Stomach smooth muscle (tissue), 2 donors: ENCODE measurements at regions not wholly inside any gene's neighbourhood (a gene's known extent, or its start where the extent isn't known, plus 50 kb on each side); places are given as distances from the start of the nearest gene placed in this dataset.

Source experiments
- H3K27ac ChIP-seq: one replicate; pipeline ENCODE4 v1.7.0; 2013; ENCODE audit warnings: mild to moderate bottlenecking, low read length, inconsistent platforms
- H3K27me3 ChIP-seq, 2 donors: one replicate each; pipeline ENCODE4 v1.7.0; 2013; ENCODE audit warnings: low read length in 2 of 2; ENCODE audit not compliant: insufficient read depth in 2 of 2, control insufficient read depth in 1 of 2
- H3K36me3 ChIP-seq, 2 donors: one replicate each; pipeline ENCODE4 v1.7.0; 2013; ENCODE audit warnings: low read length in 2 of 2; ENCODE audit not compliant: control insufficient read depth in 2 of 2, insufficient read depth in 2 of 2
- H3K4me1 ChIP-seq: one replicate; pipeline ENCODE4 v1.7.0; 2013; ENCODE audit warnings: low read length; ENCODE audit not compliant: control insufficient read depth, insufficient read depth
- H3K4me3 ChIP-seq, 2 donors: one replicate each; pipeline ENCODE4 v1.7.0; 2013; ENCODE audit warnings: low read length in 2 of 2
- H3K9ac ChIP-seq, 2 donors: one replicate each; pipeline ENCODE4 v1.7.0; 2013; ENCODE audit warnings: low read length in 2 of 2, mild to moderate bottlenecking in 1 of 2
- H3K9me3 ChIP-seq, 2 donors: one replicate each; pipeline ENCODE4 v1.7.0; 2013; ENCODE audit warnings: low read length in 2 of 2; ENCODE audit not compliant: control insufficient read depth in 2 of 2
- donor health status: healthy.
- donor health status: Pancreatic carcinoma.

GRCh38 chr4:67380154-67380553 lies 165.1 kb downstream of the CENPC start:
- no peaks in the 10 kb centered on the region for H3K27me3 ChIP-seq
- no peaks in the 10 kb centered on the region for H3K9me3 ChIP-seq
- H3K36me3 ChIP-seq: no peaks in the 10 kb centered on the region
- H3K9ac ChIP-seq: no peak overlapping the region
- H3K27ac ChIP-seq: no peak overlapping the region
- H3K4me1 ChIP-seq: no peaks in the 10 kb centered on the region
- H3K4me3 ChIP-seq: no peak overlapping the region

DNA sequence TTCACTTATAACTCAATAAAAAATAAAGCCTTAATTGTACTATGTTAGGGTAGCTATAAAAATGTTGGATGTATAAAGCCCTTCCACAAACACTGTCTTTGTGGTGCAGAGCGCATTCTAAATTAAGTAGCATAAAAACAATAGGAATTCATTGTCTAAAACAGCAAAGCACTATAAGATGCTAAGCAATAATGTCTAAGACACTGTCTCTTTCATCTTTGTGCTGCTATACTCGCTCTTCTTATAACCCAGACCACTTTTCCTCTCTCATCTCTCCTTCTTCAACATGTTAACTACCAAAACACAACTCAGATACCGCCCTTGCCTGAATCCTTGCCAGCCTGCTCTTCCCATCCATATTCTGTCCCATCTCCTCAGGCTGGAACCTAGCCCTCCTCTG lies 170.0 kb downstream of the CENPC start:
- no peaks in the 10 kb centered on the region for H3K36me3 ChIP-seq
- H3K4me1 ChIP-seq: no peaks in the 10 kb centered on the region
- no peak overlapping the region for H3K27ac ChIP-seq
- H3K9ac ChIP-seq: no peak overlapping the region
- no peaks in the 10 kb centered on the region for H3K27me3 ChIP-seq
- no peak overlapping the region for H3K4me3 ChIP-seq
- no peaks in the 10 kb centered on the region for H3K9me3 ChIP-seq

GRCh38 chr4:67371615-67372014 lies 173.7 kb downstream of the CENPC start:
- H3K4me3 ChIP-seq: no peak overlapping the region
- no peaks in the 10 kb centered on the region for H3K36me3 ChIP-seq
- H3K4me1 ChIP-seq: no peaks in the 10 kb centered on the region
- no peaks in the 10 kb centered on the region for H3K27me3 ChIP-seq
- H3K9me3 ChIP-seq: no peaks in the 10 kb centered on the region
- no peak overlapping the region for H3K9ac ChIP-seq
- H3K27ac ChIP-seq: no peak overlapping the region

- Histone ChIP-seq H3K9ac (no peak overlapping the region), H3K4me1 (no peaks in the 10 kb centered on the region), H3K9me3 (no peaks in the 10 kb centered on the region), H3K4me3 (no peak overlapping the region), H3K27me3 (no peaks in the 10 kb centered on the region), H3K27ac (no peak overlapping the region), H3K36me3 (no peaks in the 10 kb centered on the region)
Observed at GRCh38 chr4:67366311-67366861, 178.9 kb downstream of the CENPC start.

DNA sequence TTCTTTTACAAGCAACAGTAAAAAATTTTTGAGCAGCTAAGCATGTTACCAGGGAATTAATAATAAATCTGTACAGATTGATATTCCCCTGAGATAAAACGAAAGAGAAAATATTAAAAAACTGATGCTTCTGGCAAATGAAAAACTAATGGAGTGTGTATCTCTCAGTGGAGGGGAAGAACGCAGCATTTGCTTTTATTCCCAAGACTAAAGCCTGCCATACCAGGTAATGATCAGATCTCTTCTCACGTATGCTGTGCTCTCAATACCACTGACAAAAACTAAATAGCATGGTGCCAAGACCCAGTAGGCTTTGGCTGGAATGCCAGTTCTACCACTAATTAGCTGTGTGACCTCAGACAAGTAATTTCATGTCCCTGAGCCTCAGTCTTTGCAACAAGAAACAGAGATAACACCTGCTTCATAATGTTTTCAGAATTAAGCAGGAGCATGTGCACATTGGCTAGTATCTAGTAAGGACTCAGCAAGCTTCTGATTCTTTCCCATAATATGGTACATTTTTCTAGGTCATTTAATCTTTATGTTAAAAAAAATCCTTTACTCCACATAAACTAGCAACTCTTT lies 179.6 kb downstream of the CENPC start:
- H3K9me3 ChIP-seq: no peaks in the 10 kb centered on the region
- H3K36me3 ChIP-seq: no peaks in the 10 kb centered on the region
- no peak overlapping the region for H3K4me3 ChIP-seq
- H3K9ac ChIP-seq: no peak overlapping the region
- no peak overlapping the region for H3K27ac ChIP-seq
- no peaks in the 10 kb centered on the region for H3K27me3 ChIP-seq
- H3K4me1 ChIP-seq: no peaks in the 10 kb centered on the region

- Histone ChIP-seq H3K9me3 (peaks cover 0 to 3% of the 10 kb centered on the region in 2 donors), H3K4me3 (no peak overlapping the region), H3K36me3 (no peaks in the 10 kb centered on the region), H3K9ac (no peak overlapping the region), H3K27me3 (no peaks in the 10 kb centered on the region), H3K27ac (no peak overlapping the region), H3K4me1 (no peaks in the 10 kb centered on the region)
Observed at GRCh38 chr4:67355806-67356205, 189.5 kb downstream of the CENPC start.

- H3K27me3 ChIP-seq: no peaks in the 10 kb centered on the region
- H3K9me3 ChIP-seq: no peaks in the 10 kb centered on the region
- no peaks in the 10 kb centered on the region for H3K36me3 ChIP-seq
- H3K27ac ChIP-seq: no peak overlapping the region
- H3K9ac ChIP-seq: no peak overlapping the region
- H3K4me1 ChIP-seq: no peaks in the 10 kb centered on the region
- H3K4me3 ChIP-seq: no peak overlapping the region
Observed at GRCh38 chr4:67346654-67347053, 198.6 kb downstream of the CENPC start.

DNA sequence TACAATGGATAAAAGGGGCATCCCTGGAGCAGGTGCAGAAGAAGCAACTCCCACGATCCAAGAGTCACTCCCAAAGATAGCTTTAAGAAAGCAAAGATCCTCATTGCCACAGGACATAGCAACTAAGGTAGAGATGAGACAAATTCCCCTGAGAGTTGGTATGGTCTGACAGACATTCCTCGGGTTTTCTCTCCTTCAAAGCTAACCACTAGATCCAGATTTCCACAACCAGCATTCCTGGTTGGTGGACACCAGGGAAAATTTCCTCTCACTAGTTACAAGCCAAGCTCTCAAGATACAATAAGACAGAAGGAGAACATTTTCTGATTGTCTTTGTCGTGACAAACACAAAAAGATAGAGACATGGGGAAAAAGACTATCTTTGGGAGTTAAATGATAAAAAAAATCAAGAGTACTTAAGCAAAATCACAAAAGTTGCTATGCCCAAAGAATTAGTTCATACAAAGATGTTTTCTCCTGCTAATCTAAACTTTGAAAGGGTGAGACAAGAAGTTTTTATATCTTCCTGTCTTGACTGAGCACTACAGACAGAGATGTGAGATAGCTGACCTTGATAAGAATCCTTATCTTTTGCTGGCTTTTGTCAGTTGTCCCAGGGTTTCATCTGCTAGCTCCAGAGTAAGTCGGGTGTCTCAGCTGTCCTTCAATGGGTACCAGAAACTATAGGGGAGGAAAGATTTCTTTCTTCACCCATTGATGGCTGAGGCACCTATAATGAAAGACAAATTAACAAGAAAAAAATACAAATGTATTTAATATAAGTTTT lies 200.5 kb downstream of the CENPC start:
- H3K27me3 ChIP-seq: no peaks in the 10 kb centered on the region
- H3K9me3 ChIP-seq: no peaks in the 10 kb centered on the region
- no peaks in the 10 kb centered on the region for H3K4me1 ChIP-seq

DNA sequence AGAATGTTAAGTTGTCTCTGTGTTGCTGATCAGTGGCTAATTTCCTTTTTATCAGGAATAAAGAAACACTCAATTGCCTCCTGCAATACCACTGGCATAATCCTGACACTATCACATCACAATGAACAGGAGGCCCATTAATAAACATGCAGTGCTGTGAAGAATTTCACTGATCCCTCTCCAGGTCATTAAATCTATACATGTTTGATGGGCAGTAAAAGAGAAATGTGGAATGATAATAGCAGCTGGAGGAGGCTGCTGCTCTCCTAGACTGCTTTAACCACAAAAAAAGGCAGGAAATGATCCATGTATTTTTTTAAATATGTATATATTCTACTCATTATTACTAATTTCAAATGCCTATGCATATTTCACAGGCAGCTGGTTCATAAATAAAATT lies 202.1 kb downstream of the CENPC start:
- Histone ChIP-seq H3K27me3 (no peaks in the 10 kb centered on the region), H3K9ac (no peak overlapping the region), H3K4me3 (no peak overlapping the region), H3K27ac (no peak overlapping the region), H3K4me1 (no peaks in the 10 kb centered on the region), H3K9me3 (no peaks in the 10 kb centered on the region), H3K36me3 (no peaks in the 10 kb centered on the region)

More for the DNA sequence above, 200.5 kb downstream of the CENPC start:
- Histone ChIP-seq H3K27ac (no peak overlapping the region), H3K9ac (no peak overlapping the region), H3K36me3 (no peaks in the 10 kb centered on the region), H3K4me3 (no peak overlapping the region)

DNA sequence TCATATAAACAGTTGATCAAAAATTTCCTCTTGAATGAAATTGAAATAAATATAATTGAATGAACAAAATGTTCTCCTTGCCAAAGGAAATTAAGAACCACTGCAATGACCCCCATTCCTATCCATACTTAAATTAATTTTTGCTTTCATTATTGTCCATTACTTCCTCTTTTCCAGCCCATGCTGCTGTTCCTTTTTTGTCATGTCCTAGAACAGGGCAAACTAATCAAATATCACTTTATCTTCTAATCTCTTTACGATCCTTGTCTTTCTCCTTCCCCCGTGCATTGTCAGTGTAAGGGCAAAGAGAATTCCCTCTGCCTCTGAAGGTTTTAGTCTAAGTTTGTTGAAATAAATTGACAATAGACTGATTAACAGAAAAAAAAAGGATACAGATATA lies 203.0 kb downstream of the CENPC start:
- Histone ChIP-seq H3K4me3 (no peak overlapping the region), H3K9ac (no peak overlapping the region), H3K27ac (no peak overlapping the region), H3K36me3 (no peaks in the 10 kb centered on the region), H3K4me1 (no peaks in the 10 kb centered on the region), H3K27me3 (no peaks in the 10 kb centered on the region), H3K9me3 (no peaks in the 10 kb centered on the region)

DNA sequence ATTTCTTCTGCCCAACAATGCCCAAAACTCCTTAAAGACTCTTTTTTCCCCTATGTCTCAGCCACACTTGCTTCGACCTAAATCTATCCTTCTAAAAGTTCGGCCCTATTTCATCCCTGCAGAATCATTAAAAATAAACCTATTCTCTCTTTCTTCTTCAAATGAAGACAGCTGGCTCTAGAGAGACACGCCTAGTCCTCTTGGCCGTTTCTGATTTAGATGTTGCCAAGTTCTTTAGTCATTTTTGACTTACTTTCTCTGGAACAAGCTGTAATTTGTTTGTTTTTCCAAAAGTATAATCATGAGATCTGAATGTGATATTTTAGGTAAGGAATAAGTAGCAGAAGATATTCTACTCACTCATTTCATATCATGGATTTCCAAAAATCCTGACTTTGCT lies 211.6 kb downstream of the CENPC start:
- H3K27me3 ChIP-seq: no peaks in the 10 kb centered on the region
- no peaks in the 10 kb centered on the region for H3K4me1 ChIP-seq
- no peak overlapping the region for H3K27ac ChIP-seq
- no peak overlapping the region for H3K9ac ChIP-seq
- H3K4me3 ChIP-seq: no peak overlapping the region
- H3K9me3 ChIP-seq: no peaks in the 10 kb centered on the region
- H3K36me3 ChIP-seq: no peaks in the 10 kb centered on the region
